Erythroblast (primary cell): ENCODE measurements at regions not wholly inside any gene's neighbourhood (a gene's known extent, or its start where the extent isn't known, plus 50 kb on each side); places are given as distances from the start of the nearest gene placed in this dataset.

Source experiments
- GATA1 ChIP-seq: IDR thresholded peaks from 2 replicates; pipeline ENCODE4 v1.6.1; 2011; ENCODE audit warnings: low read depth, mild to moderate bottlenecking, control low read depth, low read length, moderate library complexity
- POLR2A ChIP-seq: IDR thresholded peaks from 2 replicates; pipeline ENCODE4 v1.6.1; 2011; ENCODE audit warnings: mild to moderate bottlenecking, low read length

GRCh38 chr13:68846663-68847062, 1261.0 kb upstream of the ATXN8OS start:
- TF ChIP-seq POLR2A (no peak), GATA1 (no peak)
